Vagina (tissue), 2 donors: ENCODE measurements at regions not wholly inside any gene's neighbourhood (a gene's known extent, or its start where the extent isn't known, plus 50 kb on each side); places are given as distances from the start of the nearest gene placed in this dataset.

Source experiments
- POLR2A ChIP-seq, 2 donors: fragments of 450-650 bp; IDR thresholded peaks; one replicate each; pipeline ENCODE4 v1.6.1; 2017; ENCODE audit warnings: antibody characterized with exemption in 2 of 2, mild to moderate bottlenecking in 2 of 2, moderate library complexity in 2 of 2
- POLR2AphosphoS5 ChIP-seq, 2 donors: sonication (generic); formaldehyde crosslinking; IDR thresholded peaks; one replicate each; pipeline ENCODE4 v1.9.0; 2017; ENCODE audit warnings: antibody characterized with exemption in 2 of 2, mild to moderate bottlenecking in 2 of 2, low read depth in 1 of 2; ENCODE audit not compliant: insufficient read depth in 1 of 2
- TF ChIP-seq, protein P1 (sequence below), 3 experiments: fragments of 450-650 bp in 2 of 3; fragments of 200-600 bp in 1 of 3; sonication (generic) in 1 of 3; IDR thresholded peaks; one replicate each; pipeline ENCODE4 v1.5.1; 2017 to 2019; ENCODE audit warnings: antibody characterized with exemption in 3 of 3, mild to moderate bottlenecking in 2 of 3, moderate library complexity in 2 of 3

DNA sequence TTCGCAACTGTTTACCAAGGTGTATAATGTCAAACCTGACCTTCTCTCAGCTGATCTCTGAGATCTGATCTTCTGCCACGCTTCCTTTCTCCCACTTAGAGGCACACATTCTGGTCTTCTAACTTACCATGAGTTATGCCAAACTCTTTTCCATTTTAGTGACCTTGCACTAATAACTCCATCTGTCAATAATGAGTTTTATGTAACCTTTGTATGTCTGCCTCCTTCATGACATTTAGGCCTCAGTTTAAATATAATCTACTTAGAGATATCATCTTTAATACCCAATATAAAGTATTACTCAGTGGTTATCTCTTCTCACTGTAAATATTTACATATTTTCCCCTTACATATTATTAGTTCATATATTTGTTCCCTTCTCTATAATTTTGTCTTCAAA lies 827.5 kb upstream of the PCDH20 start:
- TF ChIP-seq, protein P1, sequence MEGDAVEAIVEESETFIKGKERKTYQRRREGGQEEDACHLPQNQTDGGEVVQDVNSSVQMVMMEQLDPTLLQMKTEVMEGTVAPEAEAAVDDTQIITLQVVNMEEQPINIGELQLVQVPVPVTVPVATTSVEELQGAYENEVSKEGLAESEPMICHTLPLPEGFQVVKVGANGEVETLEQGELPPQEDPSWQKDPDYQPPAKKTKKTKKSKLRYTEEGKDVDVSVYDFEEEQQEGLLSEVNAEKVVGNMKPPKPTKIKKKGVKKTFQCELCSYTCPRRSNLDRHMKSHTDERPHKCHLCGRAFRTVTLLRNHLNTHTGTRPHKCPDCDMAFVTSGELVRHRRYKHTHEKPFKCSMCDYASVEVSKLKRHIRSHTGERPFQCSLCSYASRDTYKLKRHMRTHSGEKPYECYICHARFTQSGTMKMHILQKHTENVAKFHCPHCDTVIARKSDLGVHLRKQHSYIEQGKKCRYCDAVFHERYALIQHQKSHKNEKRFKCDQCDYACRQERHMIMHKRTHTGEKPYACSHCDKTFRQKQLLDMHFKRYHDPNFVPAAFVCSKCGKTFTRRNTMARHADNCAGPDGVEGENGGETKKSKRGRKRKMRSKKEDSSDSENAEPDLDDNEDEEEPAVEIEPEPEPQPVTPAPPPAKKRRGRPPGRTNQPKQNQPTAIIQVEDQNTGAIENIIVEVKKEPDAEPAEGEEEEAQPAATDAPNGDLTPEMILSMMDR (IDR thresholded peaks at IDR 0.05) = no peak
- no peak for TF ChIP-seq POLR2AphosphoS5 (IDR thresholded peaks at IDR 0.05; ENCODE audit: insufficient read depth in 1 of 2, low read depth in 1 of 2)
- TF ChIP-seq POLR2A (IDR thresholded peaks at IDR 0.05) = no peak
